Umbilical cord (tissue), 1 donor: ENCODE measurements at regions not wholly inside any gene's neighbourhood (a gene's known extent, or its start where the extent isn't known, plus 50 kb on each side); places are given as distances from the start of the nearest gene placed in this dataset.
"Not testable (repeated sequence)": the region's sequence is repeated elsewhere in the genome, so short reads cannot be mapped to it uniquely, and the experiment has no call there.

Source experiments
- DNase-seq: peaks from one replicate; pipeline ENCODE4 v3.0.0-alpha.2; 2015; ENCODE audit warnings: low spot score

DNA sequence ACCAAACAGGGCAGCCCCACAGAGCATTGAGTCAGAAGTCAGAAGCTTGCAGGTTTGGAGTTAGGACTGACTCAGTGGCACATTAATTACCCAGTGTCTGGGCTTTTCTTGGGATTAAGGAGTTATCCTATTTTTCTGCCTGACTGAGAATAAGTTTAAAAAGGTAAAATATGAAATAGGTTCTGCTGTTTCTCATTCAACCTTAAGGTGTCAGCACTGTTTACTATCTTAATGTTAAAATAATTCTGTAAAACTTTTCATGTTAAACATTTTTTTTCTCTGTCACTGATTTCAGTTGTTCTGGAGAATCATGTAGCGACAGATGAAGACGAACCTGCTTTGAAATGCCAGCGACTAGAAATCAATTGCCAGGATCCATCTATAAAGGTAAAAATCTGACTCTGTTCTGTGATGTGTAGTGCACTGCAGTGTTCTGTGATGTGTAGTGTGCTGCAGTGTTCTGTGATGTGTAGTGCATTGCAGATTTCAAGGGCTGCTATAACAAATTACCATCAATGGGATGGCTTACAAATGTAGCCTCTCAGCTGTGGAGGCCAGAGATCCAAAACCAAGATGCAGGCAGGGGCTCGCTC, 128.0 kb downstream of the LAT start:
- no peak for DNase-seq

DNA sequence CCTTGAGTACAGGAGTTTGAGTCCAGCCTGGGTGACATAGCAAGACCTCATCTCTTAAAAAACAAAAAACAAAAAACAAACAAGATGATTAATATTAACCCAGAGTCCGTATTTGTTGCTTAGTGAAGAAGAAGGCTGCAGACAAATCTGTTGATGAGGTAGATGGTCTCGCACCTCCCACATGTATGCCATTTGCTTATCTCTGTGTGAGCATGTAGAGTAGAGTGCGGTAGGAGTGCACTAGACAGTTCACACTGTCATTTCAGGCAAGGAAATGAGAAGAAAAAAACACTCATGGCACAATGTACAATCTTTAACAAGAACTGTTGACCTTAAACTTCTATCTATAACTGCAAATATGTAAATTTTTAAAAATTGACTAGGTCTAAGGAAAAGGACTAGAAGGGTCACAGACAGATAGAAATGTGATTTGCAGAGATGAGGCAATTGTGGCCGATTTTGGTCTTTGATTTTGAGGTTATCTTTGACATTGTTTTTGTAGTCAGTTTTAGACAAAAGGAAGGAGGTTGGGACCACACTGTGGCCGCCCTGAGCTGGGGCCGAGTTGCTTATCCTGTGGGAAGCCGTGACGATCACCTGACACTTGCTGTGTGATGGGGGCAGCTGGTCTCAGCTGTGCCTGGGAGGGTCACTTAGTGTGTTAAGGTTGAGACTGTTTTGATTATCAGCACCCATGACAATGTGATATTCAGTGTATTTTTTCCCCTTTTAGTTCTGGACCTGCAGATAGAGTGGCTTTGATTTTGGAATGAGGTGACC, 127.2 kb downstream of the LAT start:
- not testable (repeated sequence) for DNase-seq

DNA sequence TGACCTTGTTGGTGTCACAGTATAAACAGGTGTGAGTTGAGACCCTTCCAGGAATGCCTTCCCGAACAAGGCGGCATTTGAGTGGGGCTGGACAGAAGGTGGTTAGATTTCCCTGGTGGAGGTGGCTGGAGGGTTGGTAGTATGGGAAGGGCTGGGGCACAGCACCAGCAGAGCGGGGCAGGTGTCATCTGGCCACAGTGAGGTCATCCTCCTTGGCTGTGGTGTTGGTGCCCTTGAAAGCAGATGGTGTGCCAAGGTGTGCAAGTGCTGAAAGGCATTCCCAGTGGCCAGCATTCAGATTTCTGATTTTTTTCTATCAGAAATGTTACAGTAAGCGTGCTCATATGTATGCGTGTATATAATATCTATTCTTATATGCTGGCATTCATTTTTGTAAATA, 126.6 kb downstream of the LAT start:
- no peak for DNase-seq

DNA sequence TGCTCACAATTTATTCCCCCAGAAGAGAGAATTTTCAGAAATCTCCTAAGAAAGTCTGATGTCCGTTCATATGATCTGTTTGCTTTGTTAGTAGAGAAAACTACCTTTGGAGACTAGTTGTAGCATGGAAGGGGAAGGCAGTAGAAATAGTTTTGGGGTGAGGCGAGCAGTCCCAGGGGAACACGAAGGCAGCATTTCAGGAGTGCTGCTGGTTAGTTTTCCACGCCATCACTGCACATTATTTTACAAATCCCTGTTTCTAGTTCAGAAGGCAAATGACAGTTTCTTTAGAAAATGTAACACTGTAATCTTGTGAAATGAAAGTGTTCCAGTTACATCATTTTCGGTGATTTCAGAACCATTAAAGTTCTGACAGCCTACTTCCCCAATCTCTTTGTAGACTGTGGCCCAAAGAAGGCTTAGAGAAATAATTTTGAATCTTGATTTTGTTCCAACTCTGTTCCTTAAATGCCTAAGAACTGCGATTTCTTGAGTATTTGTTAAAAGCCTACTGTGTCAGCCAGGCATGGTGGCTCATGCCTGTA, 123.8 kb downstream of the LAT start:
- peak; percentile 50 for DNase-seq

DNA sequence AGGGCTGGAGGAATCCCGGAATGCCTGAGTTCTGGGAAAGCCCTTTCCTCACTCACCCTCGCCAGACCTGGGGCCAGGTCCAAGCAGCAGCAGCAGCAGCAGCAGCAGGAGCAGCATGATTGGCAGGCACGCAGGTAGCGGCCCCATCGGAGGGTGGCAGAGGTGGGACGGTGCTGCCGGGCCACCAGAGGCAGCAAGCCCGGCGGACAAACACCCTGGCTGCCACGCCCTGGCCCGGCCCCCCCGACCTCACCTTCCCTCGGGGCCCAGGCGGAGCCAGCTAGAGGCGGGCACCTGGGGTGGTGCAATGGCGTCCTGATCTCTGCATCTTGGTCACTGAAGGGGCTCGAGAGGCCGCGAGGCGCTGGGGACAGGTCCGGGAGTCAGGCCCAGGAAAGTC, 122.4 kb downstream of the LAT start:
- DNase-seq = no peak

DNA sequence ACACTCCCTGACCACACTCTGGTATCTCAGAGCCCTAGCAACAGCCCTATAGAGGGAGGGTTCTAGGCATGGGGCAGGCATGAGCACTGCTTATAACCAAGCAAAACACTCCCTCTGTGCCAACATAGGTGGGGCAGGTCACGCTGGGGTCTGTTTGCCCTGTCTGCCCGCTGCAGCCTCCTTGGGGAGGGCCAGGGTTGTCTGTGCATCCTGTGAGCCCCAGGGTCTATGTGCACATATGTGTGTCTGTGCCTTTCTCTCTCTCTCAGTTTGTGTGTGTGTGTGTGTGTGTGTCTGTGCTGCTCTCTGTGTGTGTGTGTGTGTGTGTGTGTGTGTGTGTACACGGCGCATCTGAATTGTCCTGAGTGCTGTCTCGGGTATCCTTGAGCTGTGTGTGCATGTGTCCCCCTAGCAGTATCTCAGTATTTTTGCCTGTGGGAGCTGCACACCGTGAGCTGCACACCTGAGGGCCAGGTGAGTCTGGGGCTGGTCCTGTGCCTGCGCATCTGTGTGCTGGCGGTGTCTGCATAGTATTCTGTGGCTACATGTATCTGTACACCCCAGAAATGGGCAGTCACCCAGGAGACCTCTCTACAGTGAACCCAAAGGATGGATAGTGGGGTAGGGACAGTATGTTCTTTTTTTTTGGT, 121.5 kb downstream of the LAT start:
- DNase-seq = not testable (repeated sequence)

DNA sequence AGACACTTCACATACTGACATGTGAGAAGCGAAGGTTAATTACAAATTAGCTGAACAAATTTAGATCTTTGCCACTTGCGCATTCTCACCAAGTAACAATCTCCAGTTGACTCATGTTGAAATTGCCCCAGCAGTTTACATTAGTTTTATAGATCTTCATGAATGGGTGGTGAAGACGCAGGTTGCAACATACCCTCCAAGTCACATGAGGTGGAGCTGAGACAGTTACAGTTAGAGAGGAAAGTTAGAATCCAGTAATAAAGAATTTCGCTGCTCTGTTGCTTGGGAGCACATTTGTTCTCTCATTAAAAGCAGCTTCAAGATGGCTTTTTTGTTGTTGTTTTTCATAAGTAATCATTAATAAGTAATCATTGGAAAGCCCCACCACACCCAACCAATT, 119.7 kb downstream of the LAT start:
- DNase-seq = not testable (repeated sequence)

DNA sequence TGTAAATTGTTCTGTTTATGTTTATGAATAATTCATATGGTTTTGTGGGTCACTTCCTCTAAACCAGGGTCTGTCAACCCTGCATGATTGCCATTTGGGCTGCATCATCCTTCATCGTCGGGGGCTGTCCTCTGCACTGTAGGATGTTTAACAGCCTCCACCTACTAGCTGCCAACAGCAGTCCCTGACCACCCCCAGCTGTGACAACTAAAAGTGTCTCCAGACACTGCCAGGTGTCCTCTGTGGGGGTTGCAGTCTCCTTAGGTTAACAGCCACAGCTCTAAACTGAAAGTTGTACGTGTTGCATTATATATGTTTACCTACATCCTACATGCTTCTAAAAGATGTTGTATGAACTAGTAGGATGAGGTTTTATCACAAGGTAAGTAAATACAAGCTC, 113.1 kb downstream of the LAT start:
- DNase-seq = not testable (repeated sequence)

DNA sequence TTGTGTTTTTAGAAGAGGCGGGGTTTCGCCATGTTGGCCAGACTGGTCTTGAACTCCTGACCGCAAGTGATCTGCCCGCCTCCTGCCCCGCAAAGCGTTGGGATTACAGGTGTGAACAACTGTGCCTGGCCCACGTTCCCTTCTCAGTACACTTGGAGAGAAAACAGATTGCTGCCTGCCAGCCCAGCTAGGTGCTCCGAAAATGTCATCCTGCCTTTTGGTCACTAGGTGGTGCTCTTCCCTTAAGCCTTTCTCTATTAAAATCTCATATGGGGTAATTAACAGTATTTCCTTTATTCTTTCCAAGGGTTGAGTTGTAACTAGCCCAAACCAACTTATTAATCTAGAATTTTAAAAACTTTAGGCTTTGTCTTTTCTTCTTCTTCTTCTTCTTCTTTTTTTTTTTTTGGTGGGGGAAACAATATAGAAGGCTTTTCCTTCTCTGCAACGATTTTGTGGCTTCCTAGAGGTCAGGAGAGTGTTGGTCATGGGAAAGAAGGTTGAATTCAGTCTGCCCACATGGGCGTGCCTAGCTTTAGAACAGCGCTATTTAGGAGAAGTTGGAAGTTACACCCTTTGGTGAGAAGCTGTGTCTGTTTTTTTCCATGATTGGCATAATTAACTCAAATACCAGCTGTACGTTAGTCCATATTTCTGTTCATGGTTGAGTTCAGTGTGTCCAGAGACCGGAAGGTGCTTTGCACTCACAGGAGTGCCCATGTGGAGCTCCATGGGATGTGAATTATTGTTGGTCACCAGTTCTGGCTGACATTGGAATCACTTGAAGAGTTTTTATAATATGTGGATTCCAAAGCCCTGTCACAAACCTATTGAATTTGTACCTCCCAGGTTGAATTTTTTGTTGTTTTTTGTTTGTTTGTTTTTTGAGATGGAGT, 110.1 kb downstream of the LAT start:
- not testable (repeated sequence) for DNase-seq

DNA sequence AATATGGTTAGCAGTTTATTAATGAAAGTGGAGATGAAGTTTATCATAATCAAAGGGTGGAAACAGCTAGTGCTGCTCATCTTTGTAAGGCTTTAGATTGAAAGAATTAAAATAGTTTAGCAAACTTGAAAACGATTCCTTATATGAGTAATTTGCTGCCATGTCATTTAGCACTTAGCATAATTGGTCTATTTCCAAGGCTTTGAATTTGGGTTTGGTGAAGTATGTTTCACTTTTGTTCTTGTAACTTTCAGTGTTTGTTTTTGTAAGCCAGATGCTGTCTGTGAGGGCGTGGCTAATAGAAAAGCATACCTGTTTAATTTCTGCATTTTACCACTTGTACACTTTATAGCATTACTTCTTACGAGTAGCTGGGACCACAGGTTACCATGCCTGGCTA, 109.5 kb downstream of the LAT start:
- not testable (repeated sequence) for DNase-seq

DNA sequence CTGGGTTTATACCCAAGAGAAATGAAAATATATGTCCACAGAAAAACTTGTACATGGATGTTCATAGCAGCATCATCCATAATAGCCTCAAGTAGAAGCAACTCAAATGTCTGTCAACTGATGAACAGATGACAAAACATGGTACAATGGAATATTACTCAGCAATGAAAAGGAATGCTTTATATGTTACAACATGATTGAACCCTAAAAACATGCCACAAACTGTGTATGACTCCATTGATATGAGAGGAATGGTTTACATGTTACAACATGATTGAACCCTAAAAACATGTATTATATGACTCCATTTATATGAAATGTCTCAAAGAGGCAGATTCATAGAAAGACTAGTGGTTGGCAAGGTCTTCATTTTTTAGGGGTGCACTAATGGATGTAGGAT, 104.8 kb downstream of the LAT start:
- DNase-seq = not testable (repeated sequence)

DNA sequence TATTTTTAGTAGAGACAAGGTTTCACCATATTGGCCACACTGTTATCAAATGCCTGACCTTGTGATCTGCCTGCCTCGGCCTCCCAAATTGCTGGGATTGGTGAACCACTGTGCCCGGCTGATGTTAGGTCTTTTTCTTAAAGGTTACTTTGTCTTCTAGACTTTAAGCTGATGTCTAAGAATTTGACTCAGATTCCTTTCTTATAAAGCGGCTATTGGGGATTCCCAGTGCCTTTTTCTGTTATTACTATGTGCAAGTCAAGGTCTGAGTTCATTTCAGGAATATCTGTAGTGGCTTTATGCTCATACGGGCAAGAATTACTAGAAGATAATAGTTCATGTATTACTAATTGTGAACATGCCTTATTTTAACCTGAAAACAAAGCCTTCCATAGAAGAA, 102.8 kb downstream of the LAT start:
- not testable (repeated sequence) for DNase-seq

DNA sequence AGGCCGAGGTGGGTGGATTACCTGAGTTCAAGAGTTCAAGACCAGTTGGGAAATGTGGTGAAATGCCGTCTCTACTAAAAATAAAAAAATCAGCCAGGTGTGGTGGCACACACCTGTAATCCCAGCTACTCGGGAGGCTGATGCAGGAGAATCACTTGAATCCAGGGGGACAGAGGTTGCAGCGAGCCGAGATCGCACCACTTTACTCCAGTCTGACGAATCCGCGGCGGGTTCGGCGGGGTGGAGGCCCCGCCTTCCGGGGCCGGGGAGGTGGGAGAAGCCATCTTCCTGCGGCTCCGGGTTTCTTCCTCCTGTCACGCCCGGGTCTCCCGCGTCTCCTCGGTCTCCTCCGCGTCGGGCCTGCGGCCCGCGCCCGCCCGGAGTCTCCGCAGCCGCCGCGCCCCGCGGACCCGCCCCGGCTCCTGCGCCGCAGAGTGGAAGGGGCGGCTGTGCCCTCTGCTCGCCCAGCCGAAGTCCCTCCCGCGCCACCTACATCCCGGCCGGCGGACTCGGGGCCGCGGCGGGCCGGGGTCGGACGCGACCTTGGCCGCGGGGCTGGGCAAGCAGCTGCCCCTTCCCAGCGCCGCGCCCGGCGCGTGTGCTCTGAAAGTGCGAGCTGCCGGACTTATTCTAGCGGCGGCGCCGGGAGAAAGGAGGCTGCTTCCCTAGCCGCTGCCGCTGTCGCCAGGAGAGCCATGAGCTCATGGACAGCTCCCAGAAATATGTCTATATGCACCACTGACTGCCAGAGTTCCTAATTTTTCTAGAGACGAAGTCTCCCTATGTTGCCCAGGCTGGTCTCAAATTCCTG, 97.2 kb downstream of the LAT start:
- peak; percentile 49 for DNase-seq

DNA sequence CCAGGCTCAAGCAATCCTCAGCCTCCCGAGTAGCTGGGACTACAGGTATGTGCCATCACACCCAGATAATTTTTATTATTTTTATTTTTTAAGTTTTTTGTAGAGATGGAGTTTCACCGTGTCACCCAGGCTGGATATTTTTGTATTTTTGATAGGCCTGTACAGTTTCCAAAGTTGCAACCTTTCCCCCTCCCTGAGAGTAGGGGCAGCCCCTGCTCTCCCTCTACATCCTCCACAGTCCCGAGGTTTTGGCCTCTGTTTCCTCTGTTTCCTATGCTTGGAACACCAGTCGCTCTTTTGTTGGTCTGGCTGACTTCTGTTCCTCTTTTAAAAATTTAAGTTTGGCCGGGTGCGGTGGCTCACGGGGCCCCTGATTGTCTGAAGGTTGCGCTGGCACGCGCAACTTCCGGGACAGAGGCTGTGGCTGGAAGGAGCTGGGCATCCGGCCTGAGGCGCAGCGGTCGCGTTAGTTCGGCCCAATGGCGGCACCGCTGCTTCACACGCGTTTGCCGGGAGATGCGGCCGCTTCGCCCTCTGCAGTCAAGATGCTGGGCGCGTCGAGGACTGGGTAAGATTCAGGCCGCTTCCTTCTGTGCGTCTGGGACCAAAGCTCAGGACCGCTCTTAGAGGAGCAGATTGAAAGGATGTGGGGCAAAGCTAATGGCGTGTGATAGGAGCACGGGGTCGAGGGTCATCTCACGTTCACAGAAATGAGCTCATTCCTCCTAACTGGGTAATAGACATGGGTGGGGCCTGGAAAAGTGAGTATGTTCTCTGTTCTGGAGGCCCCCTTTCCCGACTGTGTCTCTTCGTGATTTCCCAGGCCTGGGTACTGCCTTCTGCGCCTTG, 89.9 kb downstream of the LAT start:
- DNase-seq = peak; percentile 59

DNA sequence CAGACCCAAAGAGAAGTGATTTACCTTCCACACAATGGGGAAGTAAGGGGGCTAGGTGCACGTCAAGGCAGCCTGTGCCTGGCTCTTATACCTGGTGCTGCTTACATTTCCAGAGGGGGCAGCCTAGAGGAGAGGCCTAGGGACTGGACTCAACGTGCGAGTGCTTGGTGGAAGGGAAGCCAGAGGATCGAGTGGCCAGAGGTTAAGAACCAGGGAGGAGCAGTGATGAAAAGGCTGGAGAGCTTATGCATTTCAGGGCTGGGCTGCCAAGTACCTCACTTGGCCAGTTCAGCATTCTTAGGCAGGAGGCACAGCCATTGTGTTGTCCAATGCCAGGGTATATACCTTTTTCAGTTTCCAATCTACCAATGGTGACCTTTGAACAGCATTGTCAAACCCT, 77.4 kb downstream of the LAT start:
- DNase-seq = not testable (repeated sequence)

DNA sequence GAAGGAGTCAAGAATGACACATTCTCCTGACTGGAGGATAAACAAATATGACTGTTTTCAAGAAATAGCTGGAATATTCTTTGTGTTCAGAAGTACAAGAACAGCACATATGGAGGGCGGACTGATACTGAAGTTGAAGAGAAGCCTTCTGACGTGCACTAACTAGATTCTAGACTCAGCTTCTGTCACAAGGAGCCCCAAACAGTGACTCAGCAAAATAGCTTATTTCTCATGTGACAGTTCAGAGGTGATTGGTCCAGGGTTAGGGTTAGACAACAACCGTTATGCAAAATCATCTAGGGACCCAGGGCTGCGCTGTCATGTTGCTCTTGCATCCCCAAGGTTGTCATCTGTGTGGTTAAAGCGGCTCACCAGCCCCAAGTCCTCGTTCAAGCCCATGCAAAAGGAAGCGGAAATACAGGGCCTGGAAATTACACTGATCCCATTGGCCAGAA, 76.6 kb downstream of the LAT start:
- not testable (repeated sequence) for DNase-seq

DNA sequence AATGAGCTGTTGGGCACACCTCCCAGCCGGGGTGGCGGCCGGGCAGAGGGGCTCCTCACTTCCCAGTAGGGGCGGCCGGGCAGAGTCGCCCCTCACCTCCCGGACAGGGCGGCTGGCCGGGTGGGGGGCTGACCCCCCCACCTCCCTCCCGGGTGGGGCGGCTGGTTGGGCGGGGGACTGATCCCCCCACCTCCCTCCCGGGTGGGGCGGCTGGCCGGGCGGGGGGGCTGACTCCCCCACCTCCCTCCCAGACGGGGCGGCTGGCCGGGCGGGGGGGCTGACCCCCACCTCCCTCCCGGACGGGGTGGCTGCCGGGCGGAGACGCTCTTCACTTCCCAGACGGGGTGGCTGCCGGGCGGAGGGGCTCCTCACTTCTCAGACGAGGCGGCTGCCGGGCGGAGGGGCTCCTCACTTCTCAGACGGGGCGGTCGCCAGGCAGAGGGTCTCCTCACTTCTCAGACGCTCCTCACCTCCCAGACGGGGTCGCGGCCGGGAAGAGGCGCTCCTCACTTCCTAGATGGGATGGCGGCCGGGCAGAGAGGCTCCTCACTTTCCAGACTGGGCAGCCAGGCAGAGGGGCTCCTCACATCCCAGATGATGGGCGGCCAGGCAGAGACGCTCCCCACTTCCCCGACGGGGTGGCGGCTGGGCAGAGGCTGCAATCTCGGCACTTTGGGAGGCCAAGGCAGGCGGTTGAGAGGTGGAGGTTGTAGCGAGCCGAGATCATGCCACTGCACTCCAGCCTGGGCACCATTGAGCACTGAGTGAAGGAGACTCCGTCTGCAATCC, 75.4 kb downstream of the LAT start:
- not testable (repeated sequence) for DNase-seq

DNA sequence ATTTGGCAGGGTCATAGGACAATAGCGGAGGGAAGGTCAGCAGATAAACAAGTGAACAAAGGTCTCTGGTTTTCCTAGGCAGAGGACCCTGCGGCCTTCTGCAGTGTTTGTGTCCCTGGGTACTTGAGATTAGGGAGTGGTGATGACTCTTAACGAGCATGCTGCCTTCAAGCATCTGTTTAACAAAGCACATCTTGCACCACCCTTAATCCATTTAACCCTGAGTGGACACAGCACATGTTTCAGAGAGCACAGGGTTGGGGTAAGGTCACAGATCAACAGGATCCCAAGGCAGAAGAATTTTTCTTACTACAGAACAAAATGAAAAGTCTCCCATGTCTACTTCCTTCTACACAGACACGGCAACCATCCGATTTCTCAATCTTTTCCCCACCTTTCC, 74.7 kb downstream of the LAT start:
- not testable (repeated sequence) for DNase-seq
